GM13977 (cell line): ENCODE measurements at regions not wholly inside any gene's neighbourhood (a gene's known extent, or its start where the extent isn't known, plus 50 kb on each side); places are given as distances from the start of the nearest gene placed in this dataset.

Experiments used
- DNase-seq: peaks from one replicate; pipeline ENCODE4 v3.0.0; 2012; ENCODE audit warnings: low spot score
- CTCF ChIP-seq: IDR thresholded peaks from 2 replicates; pipeline ENCODE4 v1.5.1; 2012; ENCODE audit warnings: mild to moderate bottlenecking, control low read depth; ENCODE audit not compliant: insufficient read depth; ENCODE audit errors: extremely low read depth, missing control alignments
- in situ Hi-C: fragments of 300-500 bp; cut with MboI; formaldehyde crosslinking; loops from one replicate; pipeline ENCODE4 v1.12.0; 2022; ENCODE audit warnings: low sequenced_read_pairs, low pct_unique_long_range_greater_than_20kb, mixed read lengths, inconsistent platforms; ENCODE audit not compliant: unreplicated experiment

GRCh38 chr6:149213829-149214228, 103.7 kb upstream of the TAB2 start:
- in situ Hi-C loops = no loop called here
- no peak for TF ChIP-seq CTCF

GRCh38 chr6:149216459-149216858, 101.1 kb upstream of the TAB2 start:
- TF ChIP-seq CTCF = no peak
- DNase-seq = no peak
- in situ Hi-C loops = no loop called here

More at GRCh38 chr6:149213829-149214228, 103.7 kb upstream of the TAB2 start:
- no peak for DNase-seq

- in situ Hi-C loops = no loop called here
Measured at GRCh38 chr6:149217466-149217888, 100.0 kb upstream of the TAB2 start.

GRCh38 chr6:149218471-149218870, 99.0 kb upstream of the TAB2 start:
- TF ChIP-seq CTCF = no peak
- no peak for DNase-seq
- in situ Hi-C loops = no loop called here

More at GRCh38 chr6:149217466-149217888, 100.0 kb upstream of the TAB2 start:
- no peak for TF ChIP-seq CTCF
- no peak for DNase-seq

- no peak for DNase-seq
- no peak for TF ChIP-seq CTCF
- in situ Hi-C loops = no loop called here
Measured at GRCh38 chr6:149218915-149219314, 98.6 kb upstream of the TAB2 start.

- no peak for DNase-seq
- in situ Hi-C loops = no loop called here
- TF ChIP-seq CTCF = no peak
Measured at GRCh38 chr6:149220882-149221773, 96.4 kb upstream of the TAB2 start.
